SK-N-SH treated with all-trans-retinoic acid at 6 μM for 48 hours (cell line): ENCODE measurements at regions not wholly inside any gene's neighbourhood (a gene's known extent, or its start where the extent isn't known, plus 50 kb on each side); places are given as distances from the start of the nearest gene placed in this dataset.

ENCODE experiments used
- ATAC-seq: fragments of 200-7000 bp; cut with Tn5 transposase; 3 replicates; pipeline ENCODE4 v1.9.1; 2020; ENCODE audit warnings: mild to moderate bottlenecking, moderate library complexity
- ARNTL ChIP-seq: fragments of 450-650 bp; formaldehyde crosslinking; IDR thresholded peaks from 2 replicates; pipeline ENCODE4 v1.5.0; 2020; ENCODE audit warnings: low read depth, mild to moderate bottlenecking, moderate library complexity, borderline replicate concordance
- CREB5 ChIP-seq: fragments of 250-450 bp; sonication (Bioruptor Pico); IDR thresholded peaks from 2 replicates; pipeline ENCODE4 v1.5.1; 2020; ENCODE audit warnings: low read depth, mild to moderate bottlenecking, moderate library complexity
- CSDC2 ChIP-seq: fragments of 250-450 bp; sonication (Bioruptor Pico); IDR thresholded peaks from 2 replicates; pipeline ENCODE4 v1.5.0; 2020; ENCODE audit warnings: mild to moderate bottlenecking, moderate library complexity
- ESRRG ChIP-seq: fragments of 250-450 bp; sonication (Bioruptor Pico); IDR thresholded peaks from 2 replicates; pipeline ENCODE4 v1.6.1; 2021; ENCODE audit warnings: mild to moderate bottlenecking
- ISL1 ChIP-seq: fragments of 250-450 bp; sonication (Bioruptor Pico); IDR thresholded peaks from 2 replicates; pipeline ENCODE4 v2.1.2; 2022; ENCODE audit warnings: mild to moderate bottlenecking, moderate library complexity
- OSR1 ChIP-seq: fragments of 250-450 bp; sonication (Bioruptor Pico); IDR thresholded peaks from 2 replicates; pipeline ENCODE4 v1.8.0; 2022; ENCODE audit warnings: moderate library complexity, mild to moderate bottlenecking, inconsistent platforms
- PATZ1 ChIP-seq: fragments of 250-450 bp; sonication (Bioruptor Pico); IDR thresholded peaks from 2 replicates; pipeline ENCODE4 v1.8.0; 2020; ENCODE audit warnings: mild to moderate bottlenecking, moderate library complexity, borderline replicate concordance
- TCF4 ChIP-seq: fragments of 250-450 bp; sonication (Bioruptor Pico); IDR thresholded peaks from 2 replicates; pipeline ENCODE4 v1.8.0; 2021; ENCODE audit warnings: mild to moderate bottlenecking, moderate library complexity, borderline replicate concordance
- TOX ChIP-seq: fragments of 250-450 bp; sonication (Bioruptor Pico); IDR thresholded peaks from 2 replicates; pipeline ENCODE4 v1.8.0; 2021; ENCODE audit warnings: mild to moderate bottlenecking, moderate library complexity, borderline replicate concordance
- TSHZ2 ChIP-seq: fragments of 250-450 bp; sonication (Bioruptor Pico); IDR thresholded peaks from 2 replicates; pipeline ENCODE4 v1.5.0; 2020; ENCODE audit warnings: mild to moderate bottlenecking, moderate library complexity
- ZC3H10 ChIP-seq: fragments of 250-450 bp; sonication (Bioruptor Pico); IDR thresholded peaks from 2 replicates; pipeline ENCODE4 v1.5.1; 2021; ENCODE audit warnings: mild to moderate bottlenecking, moderate library complexity
- ZFP30 ChIP-seq: fragments of 450-650 bp; formaldehyde crosslinking; IDR thresholded peaks from 2 replicates; pipeline ENCODE4 v1.5.0; 2022; ENCODE audit warnings: mild to moderate bottlenecking, moderate library complexity
- ZNF565 ChIP-seq: fragments of 450-650 bp; formaldehyde crosslinking; conservative IDR thresholded peaks from 2 replicates; pipeline ENCODE4 v1.5.0; 2020; ENCODE audit warnings: low read depth, mild to moderate bottlenecking, moderate library complexity
- TF ChIP-seq, protein P1 (sequence below): fragments of 250-450 bp; sonication (Bioruptor Pico); IDR thresholded peaks from 2 replicates; pipeline ENCODE4 v1.5.1; 2021; ENCODE audit warnings: mild to moderate bottlenecking, moderate library complexity

- TF ChIP-seq PATZ1 (no peak), ISL1 (CRISPR knock-in tag) (no peak), ARNTL (CRISPR knock-in tag) (no peak), TOX (CRISPR knock-in tag) (no peak)
- TF ChIP-seq, protein P1, sequence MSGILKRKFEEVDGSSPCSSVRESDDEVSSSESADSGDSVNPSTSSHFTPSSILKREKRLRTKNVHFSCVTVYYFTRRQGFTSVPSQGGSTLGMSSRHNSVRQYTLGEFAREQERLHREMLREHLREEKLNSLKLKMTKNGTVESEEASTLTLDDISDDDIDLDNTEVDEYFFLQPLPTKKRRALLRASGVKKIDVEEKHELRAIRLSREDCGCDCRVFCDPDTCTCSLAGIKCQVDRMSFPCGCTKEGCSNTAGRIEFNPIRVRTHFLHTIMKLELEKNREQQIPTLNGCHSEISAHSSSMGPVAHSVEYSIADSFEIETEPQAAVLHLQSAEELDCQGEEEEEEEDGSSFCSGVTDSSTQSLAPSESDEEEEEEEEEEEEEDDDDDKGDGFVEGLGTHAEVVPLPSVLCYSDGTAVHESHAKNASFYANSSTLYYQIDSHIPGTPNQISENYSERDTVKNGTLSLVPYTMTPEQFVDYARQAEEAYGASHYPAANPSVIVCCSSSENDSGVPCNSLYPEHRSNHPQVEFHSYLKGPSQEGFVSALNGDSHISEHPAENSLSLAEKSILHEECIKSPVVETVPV (CRISPR knock-in tag) = no peak
These were observed 1404.0 kb upstream of the ADGRB3 start (continued) for GRCh38 chr6:67231092-67231491.

GRCh38 chr6:67224989-67225388 is 1410.1 kb upstream of the ADGRB3 start:
- TF ChIP-seq, protein P1 (CRISPR knock-in tag) = no peak
- TF ChIP-seq OSR1 (CRISPR knock-in tag) = no peak
- TF ChIP-seq PATZ1 = no peak
- TF ChIP-seq ESRRG = no peak
- TF ChIP-seq CREB5 (CRISPR knock-in tag) = no peak
- no peak for TF ChIP-seq CSDC2
- no peak for ATAC-seq

GRCh38 chr6:67221226-67221625 is 1413.9 kb upstream of the ADGRB3 start:
- no peak for ATAC-seq
- TF ChIP-seq TSHZ2 (CRISPR knock-in tag) (no peak), ZC3H10 (CRISPR knock-in tag) (no peak), OSR1 (CRISPR knock-in tag) (no peak), CSDC2 (no peak), TCF4 (CRISPR knock-in tag) (no peak)

- ATAC-seq = no peak
- TF ChIP-seq TCF4 (CRISPR knock-in tag) (no peak), ISL1 (CRISPR knock-in tag) (no peak), ZFP30 (CRISPR knock-in tag) (no peak), ZC3H10 (CRISPR knock-in tag) (no peak), CREB5 (CRISPR knock-in tag) (no peak), ZNF565 (CRISPR knock-in tag) (no peak), TOX (CRISPR knock-in tag) (no peak)
These were observed 1415.7 kb upstream of the ADGRB3 start for GRCh38 chr6:67219346-67219745.
